Central memory CD8-positive, alpha-beta T cell (primary cell): ENCODE measurements at regions not wholly inside any gene's neighbourhood (a gene's known extent, or its start where the extent isn't known, plus 50 kb on each side); places are given as distances from the start of the nearest gene placed in this dataset.
"Not testable (repeated sequence)": the region's sequence is repeated elsewhere in the genome, so short reads cannot be mapped to it uniquely, and the experiment has no call there.

Source experiments
- ATAC-seq: fragments of 150-1000 bp; cut with Tn5 transposase; replicated peaks from 2 replicates; pipeline ENCODE4 v1.10.0; 2022; ENCODE audit warnings: mild to moderate bottlenecking, moderate FRiP score, moderate number of reproducible peaks; ENCODE audit not compliant: poor library complexity, severe bottlenecking; ENCODE audit errors: extremely low read depth
- DNase-seq, 2 donors: peaks; one replicate each; pipeline ENCODE4 v3.0.0; 2021; ENCODE audit warnings: low spot score in 2 of 2
- H3K27ac Mint-ChIP-seq: one replicate; pipeline ENCODE4 v1.8.0; 2022; ENCODE audit warnings: low read depth, mild to moderate bottlenecking, moderate library complexity, mixed read lengths
- H3K27me3 Mint-ChIP-seq: one replicate; pipeline ENCODE4 v1.8.0; 2022; ENCODE audit warnings: mixed read lengths
- H3K36me3 Mint-ChIP-seq: one replicate; pipeline ENCODE4 v1.8.0; 2022; ENCODE audit warnings: mild to moderate bottlenecking, moderate library complexity, mixed read lengths; ENCODE audit not compliant: insufficient read depth
- H3K4me1 Mint-ChIP-seq: one replicate; pipeline ENCODE4 v1.8.0; 2022; ENCODE audit warnings: mixed read lengths
- H3K4me3 Mint-ChIP-seq: one replicate; pipeline ENCODE4 v1.8.0; 2022; ENCODE audit warnings: mild to moderate bottlenecking, moderate library complexity, mixed read lengths
- H3K9me3 Mint-ChIP-seq: one replicate; pipeline ENCODE4 v1.8.0; 2022; ENCODE audit warnings: mixed read lengths

- Mint-ChIP-seq H3K36me3 (no peaks in the 10 kb centered on the region), H3K27me3 (peaks cover 40% of the 10 kb centered on the region), H3K4me1 (no peaks in the 10 kb centered on the region), H3K4me3 (no peak overlapping the region), H3K27ac (no peak overlapping the region), H3K9me3 (no peaks in the 10 kb centered on the region)
- DNase-seq (no peak), ATAC-seq (no peak)
Measured at GRCh38 chr13:21282065-21282464, 105.6 kb downstream of the MRPL57 start.

- Mint-ChIP-seq H3K27me3 (peaks cover 30% of the 10 kb centered on the region), H3K4me1 (no peaks in the 10 kb centered on the region), H3K4me3 (no peak overlapping the region), H3K36me3 (peaks cover 10% of the 10 kb centered on the region), H3K9me3 (no peaks in the 10 kb centered on the region), H3K27ac (no peak overlapping the region)
- ATAC-seq (no peak), DNase-seq (no peak)
Measured at GRCh38 chr13:21287331-21287907, 111.0 kb downstream of the MRPL57 start.

- H3K27me3 Mint-ChIP-seq, result peaks cover 9% of the 10 kb centered on the region
- H3K4me3 Mint-ChIP-seq, result no peak overlapping the region
- H3K4me1 Mint-ChIP-seq, result no peaks in the 10 kb centered on the region
- DNase-seq, result peak in 1 of 2 donors; percentile 32
- H3K9me3 Mint-ChIP-seq, result no peaks in the 10 kb centered on the region
- peak overlapping the region; percentile 54 for H3K27ac Mint-ChIP-seq
- ATAC-seq, result peak; percentile 69
- H3K36me3 Mint-ChIP-seq, result peaks cover 10% of the 10 kb centered on the region
Measured at GRCh38 chr13:21289475-21289874, 113.0 kb downstream of the MRPL57 start.

- ATAC-seq, result peak; percentile 66
- not testable (repeated sequence) for H3K36me3 Mint-ChIP-seq, H3K4me1 Mint-ChIP-seq, H3K4me3 Mint-ChIP-seq, H3K27me3 Mint-ChIP-seq, H3K9me3 Mint-ChIP-seq
- H3K27ac Mint-ChIP-seq, result peak overlapping the region; percentile 54
- DNase-seq, result peak in 1 of 2 donors; percentile 39
Measured at GRCh38 chr13:21290442-21291002, 114.1 kb downstream of the MRPL57 start.

- ATAC-seq, result no peak
- H3K27me3 Mint-ChIP-seq, result no peaks in the 10 kb centered on the region
- no peak overlapping the region for H3K4me3 Mint-ChIP-seq
- DNase-seq, result no peak
- no peak overlapping the region for H3K27ac Mint-ChIP-seq
- H3K9me3 Mint-ChIP-seq, result no peaks in the 10 kb centered on the region
- H3K4me1 Mint-ChIP-seq, result no peaks in the 10 kb centered on the region
- peaks cover 10% of the 10 kb centered on the region for H3K36me3 Mint-ChIP-seq
Measured at GRCh38 chr13:21291840-21292239, 115.4 kb downstream of the MRPL57 start.

- DNase-seq, H3K27me3 Mint-ChIP-seq, H3K36me3 Mint-ChIP-seq, ATAC-seq, H3K9me3 Mint-ChIP-seq: not testable (repeated sequence)
- Mint-ChIP-seq H3K4me3 (peak overlapping the region; percentile 89), H3K4me1 (peaks cover 23% of the 10 kb centered on the region), H3K27ac (peak overlapping the region; percentile 78)
Measured at GRCh38 chr13:21296991-21297390, 120.5 kb downstream of the MRPL57 start.

- peak overlapping the region; percentile 89 for H3K4me3 Mint-ChIP-seq
- ATAC-seq, result peak; percentile 6
- H3K27me3 Mint-ChIP-seq, result no peaks in the 10 kb centered on the region
- H3K36me3 Mint-ChIP-seq, result peaks cover 3% of the 10 kb centered on the region
- H3K27ac Mint-ChIP-seq, result peak overlapping the region; percentile 78
- peaks cover 23% of the 10 kb centered on the region for H3K4me1 Mint-ChIP-seq
- no peak for DNase-seq
- H3K9me3 Mint-ChIP-seq, result no peaks in the 10 kb centered on the region
Measured at GRCh38 chr13:21297447-21297846, 121.0 kb downstream of the MRPL57 start.

- H3K4me3 Mint-ChIP-seq, result peak overlapping the region; percentile 89
- ATAC-seq (peak; percentile 95), DNase-seq (peak; percentile 62 to 71)
- peaks cover 3% of the 10 kb centered on the region for H3K36me3 Mint-ChIP-seq
- H3K9me3 Mint-ChIP-seq, result no peaks in the 10 kb centered on the region
- peaks cover 23% of the 10 kb centered on the region for H3K4me1 Mint-ChIP-seq
- H3K27me3 Mint-ChIP-seq, result no peaks in the 10 kb centered on the region
- peak overlapping the region; percentile 78 for H3K27ac Mint-ChIP-seq
Measured at GRCh38 chr13:21297914-21298831, 121.7 kb downstream of the MRPL57 start.

GRCh38 chr13:21304256-21304655 lies 127.8 kb downstream of the MRPL57 start:
- Mint-ChIP-seq H3K27ac (no peak overlapping the region), H3K27me3 (no peaks in the 10 kb centered on the region), H3K9me3 (no peaks in the 10 kb centered on the region), H3K4me1 (peaks cover 2% of the 10 kb centered on the region), H3K4me3 (no peak overlapping the region), H3K36me3 (peaks cover 3% of the 10 kb centered on the region)
- DNase-seq, result no peak
- no peak for ATAC-seq

GRCh38 chr13:21306300-21307073 lies 130.0 kb downstream of the MRPL57 start:
- not testable (repeated sequence) for H3K9me3 Mint-ChIP-seq, H3K4me1 Mint-ChIP-seq, ATAC-seq, H3K27me3 Mint-ChIP-seq, H3K4me3 Mint-ChIP-seq, H3K36me3 Mint-ChIP-seq, DNase-seq, H3K27ac Mint-ChIP-seq

- not testable (repeated sequence) for H3K27ac Mint-ChIP-seq, ATAC-seq, DNase-seq, H3K9me3 Mint-ChIP-seq, H3K27me3 Mint-ChIP-seq, H3K4me1 Mint-ChIP-seq, H3K36me3 Mint-ChIP-seq, H3K4me3 Mint-ChIP-seq
Measured at GRCh38 chr13:21307158-21307557, 130.7 kb downstream of the MRPL57 start.

- no peak for DNase-seq
- H3K27ac Mint-ChIP-seq, result no peak overlapping the region
- H3K4me1 Mint-ChIP-seq, result no peaks in the 10 kb centered on the region
- no peak for ATAC-seq
- no peaks in the 10 kb centered on the region for H3K27me3 Mint-ChIP-seq
- H3K9me3 Mint-ChIP-seq, result no peaks in the 10 kb centered on the region
- H3K4me3 Mint-ChIP-seq, result no peak overlapping the region
- peaks cover 3% of the 10 kb centered on the region for H3K36me3 Mint-ChIP-seq
Measured at GRCh38 chr13:21308906-21309305, 132.4 kb downstream of the MRPL57 start.
